ENCODE measurements at regions not wholly inside any gene's neighbourhood (a gene's known extent, or its start where the extent isn't known, plus 50 kb on each side); places are given as distances from the start of the nearest gene placed in this dataset.
"Not testable (repeated sequence)": the region's sequence is repeated elsewhere in the genome, so short reads cannot be mapped to it uniquely, and the experiment has no call there.

DNA sequence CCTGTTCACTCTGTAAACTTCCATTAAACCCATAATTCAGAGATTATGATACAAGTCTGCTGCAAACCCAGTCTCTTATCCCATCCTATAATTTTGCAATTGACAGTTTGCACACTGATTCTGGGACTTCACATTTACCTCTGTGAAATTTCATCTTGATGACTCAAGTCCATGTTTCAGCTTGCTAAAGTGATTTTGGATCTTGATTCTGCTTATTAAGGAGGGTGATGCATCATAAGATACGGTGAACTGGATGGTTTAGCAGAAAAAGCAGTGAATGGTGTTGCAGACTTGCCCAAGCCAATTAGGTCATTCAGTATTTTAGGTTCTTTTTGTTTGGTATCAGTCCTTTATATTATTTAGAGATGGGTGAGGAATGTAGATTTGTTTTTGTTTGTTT, 125.5 kb upstream of the PODXL start (continued):
- TF ChIP-seq, protein P1, sequence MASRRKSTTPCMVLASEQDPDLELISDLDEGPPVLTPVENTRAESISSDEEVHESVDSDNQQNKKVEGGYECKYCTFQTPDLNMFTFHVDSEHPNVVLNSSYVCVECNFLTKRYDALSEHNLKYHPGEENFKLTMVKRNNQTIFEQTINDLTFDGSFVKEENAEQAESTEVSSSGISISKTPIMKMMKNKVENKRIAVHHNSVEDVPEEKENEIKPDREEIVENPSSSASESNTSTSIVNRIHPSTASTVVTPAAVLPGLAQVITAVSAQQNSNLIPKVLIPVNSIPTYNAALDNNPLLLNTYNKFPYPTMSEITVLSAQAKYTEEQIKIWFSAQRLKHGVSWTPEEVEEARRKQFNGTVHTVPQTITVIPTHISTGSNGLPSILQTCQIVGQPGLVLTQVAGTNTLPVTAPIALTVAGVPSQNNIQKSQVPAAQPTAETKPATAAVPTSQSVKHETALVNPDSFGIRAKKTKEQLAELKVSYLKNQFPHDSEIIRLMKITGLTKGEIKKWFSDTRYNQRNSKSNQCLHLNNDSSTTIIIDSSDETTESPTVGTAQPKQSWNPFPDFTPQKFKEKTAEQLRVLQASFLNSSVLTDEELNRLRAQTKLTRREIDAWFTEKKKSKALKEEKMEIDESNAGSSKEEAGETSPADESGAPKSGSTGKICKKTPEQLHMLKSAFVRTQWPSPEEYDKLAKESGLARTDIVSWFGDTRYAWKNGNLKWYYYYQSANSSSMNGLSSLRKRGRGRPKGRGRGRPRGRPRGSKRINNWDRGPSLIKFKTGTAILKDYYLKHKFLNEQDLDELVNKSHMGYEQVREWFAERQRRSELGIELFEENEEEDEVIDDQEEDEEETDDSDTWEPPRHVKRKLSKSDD (conservative IDR thresholded peaks at IDR 0.05; ENCODE audit: low read length) = no peak
- no peak for TF ChIP-seq SREBF2 (CRISPR knock-in tag; IDR thresholded peaks at IDR 0.05)
- no peak for TF ChIP-seq SIN3A (IDR thresholded peaks at IDR 0.05; ENCODE audit: borderline replicate concordance in 2 of 2, control insufficient read depth in 1 of 2, low read depth in 2 of 2, low read length in 2 of 2)
- no peak for TF ChIP-seq PTRF (tag; IDR thresholded peaks at IDR 0.05)
- no peak for TF ChIP-seq MAFK (IDR thresholded peaks at IDR 0.05; ENCODE audit: low read length)
- TF ChIP-seq ARID2 (IDR thresholded peaks at IDR 0.05) = no peak
- TF ChIP-seq ZNF644 (tag; IDR thresholded peaks at IDR 0.05; ENCODE audit: low read depth) = no peak
- TF ChIP-seq, protein P2, sequence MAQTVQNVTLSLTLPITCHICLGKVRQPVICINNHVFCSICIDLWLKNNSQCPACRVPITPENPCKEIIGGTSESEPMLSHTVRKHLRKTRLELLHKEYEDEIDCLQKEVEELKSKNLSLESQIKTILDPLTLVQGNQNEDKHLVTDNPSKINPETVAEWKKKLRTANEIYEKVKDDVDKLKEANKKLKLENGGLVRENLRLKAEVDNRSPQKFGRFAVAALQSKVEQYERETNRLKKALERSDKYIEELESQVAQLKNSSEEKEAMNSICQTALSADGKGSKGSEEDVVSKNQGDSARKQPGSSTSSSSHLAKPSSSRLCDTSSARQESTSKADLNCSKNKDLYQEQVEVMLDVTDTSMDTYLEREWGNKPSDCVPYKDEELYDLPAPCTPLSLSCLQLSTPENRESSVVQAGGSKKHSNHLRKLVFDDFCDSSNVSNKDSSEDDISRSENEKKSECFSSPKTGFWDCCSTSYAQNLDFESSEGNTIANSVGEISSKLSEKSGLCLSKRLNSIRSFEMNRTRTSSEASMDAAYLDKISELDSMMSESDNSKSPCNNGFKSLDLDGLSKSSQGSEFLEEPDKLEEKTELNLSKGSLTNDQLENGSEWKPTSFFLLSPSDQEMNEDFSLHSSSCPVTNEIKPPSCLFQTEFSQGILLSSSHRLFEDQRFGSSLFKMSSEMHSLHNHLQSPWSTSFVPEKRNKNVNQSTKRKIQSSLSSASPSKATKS (CRISPR knock-in tag; IDR thresholded peaks at IDR 0.05) = no peak
- no peak for TF ChIP-seq ZNF121 (CRISPR knock-in tag; conservative IDR thresholded peaks at IDR 0.05)

DNA sequence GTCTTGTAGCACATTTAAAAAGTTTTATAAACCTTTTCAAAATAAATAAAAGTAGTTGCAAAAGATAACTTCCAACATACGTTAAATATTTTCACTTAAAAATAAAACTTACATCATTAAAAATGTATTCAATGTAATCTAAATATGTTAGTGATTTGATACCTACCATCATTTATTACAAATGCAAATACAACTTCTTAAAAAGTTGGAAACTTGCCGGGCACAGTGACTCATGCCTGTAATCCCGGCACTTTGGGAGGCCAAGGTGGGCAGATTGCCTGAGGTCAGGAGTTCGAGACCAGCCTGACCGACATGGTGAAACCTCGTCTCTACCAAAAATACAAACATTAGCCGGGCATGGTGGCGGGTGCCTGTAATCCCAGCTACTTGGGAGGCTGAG, 122.6 kb upstream of the PODXL start:
- not testable (repeated sequence) for BruUV-seq (replicated peaks); H3K9me3 ChIP-seq (replicated peaks; ENCODE audit: control insufficient read depth, insufficient read depth, low read depth, low read length)

More for the DNA sequence above, 122.6 kb upstream of the PODXL start:
- H3K79me2 ChIP-seq (ENCODE audit: control insufficient read depth, insufficient read depth, low read length); POLR2A ChIA-PET; DNase-seq (ENCODE audit: extremely low read depth in 1 of 4, low spot score in 3 of 4); H4K20me1 ChIP-seq (replicated peaks; ENCODE audit: control insufficient read depth, insufficient read depth, low read length); H3K4me1 ChIP-seq (replicated peaks in 1 of 2; ENCODE audit: control insufficient read depth in 2 of 2, insufficient read depth in 2 of 2, low read length in 2 of 2); H3K4me3 ChIP-seq; H3K27ac ChIP-seq (ENCODE audit: extremely low read depth, low read depth, low read length); CTCF ChIA-PET (ENCODE audit: low intra/inter-chr PET ratio); H3K36me3 ChIP-seq (ENCODE audit: control insufficient read depth, insufficient read depth, low read length); H3K4me2 ChIP-seq (ENCODE audit: insufficient read depth, low read length); H3K9ac ChIP-seq (ENCODE audit: insufficient read depth in 1 of 2, low read depth in 2 of 2, low read length in 2 of 2); ATAC-seq; in situ Hi-C loops (cut with MboI); intact Hi-C loops (cut with micrococcal nuclease); FAIRE-seq; H2AFZ ChIP-seq (ENCODE audit: low read depth, low read length); H3K9me1 ChIP-seq (ENCODE audit: control insufficient read depth, insufficient read depth, low read length): not testable (repeated sequence)
- H3K27me3 ChIP-seq (ENCODE audit: control insufficient read depth in 2 of 2, insufficient read depth in 2 of 2, low read length in 2 of 2) = peaks cover 0 to 12% of the 10 kb centered on the region in 2 experiments; a peak in 3 of 5 replicates
- WGBS (ENCODE audit: insufficient coverage, low coverage, missing lambda C conversion rate) = 2% methylated on average over 8 of the region's 8 CpGs
